IMR-90 (cell line): ENCODE measurements at regions not wholly inside any gene's neighbourhood (a gene's known extent, or its start where the extent isn't known, plus 50 kb on each side); places are given as distances from the start of the nearest gene placed in this dataset.

Experiments
- ATAC-seq: fragments of 200-7000 bp; cut with Tn5 transposase; 2 replicates; pipeline ENCODE4 v1.9.1; 2020; ENCODE audit warnings: low read depth, mild to moderate bottlenecking, moderate library complexity
- BruUV-seq: library from RNA; stranded (reverse); fragments of 400-500 nt; replicated peaks from 2 replicates; lab custom pipeline; 2021; lab: Mats Ljungman, UMichigan
- CTCF ChIA-PET: fragments of 300-600 bp; formaldehyde crosslinking; extraction: SDS; loops from one replicate; lab custom pipeline; 2021; ENCODE audit warnings: antibody characterized with exemption; lab: Yijun Ruan, JAX
- POLR2A ChIA-PET: fragments of 300-600 bp; sonication (Branson Sonifier 250); formaldehyde crosslinking; loops from one replicate; lab custom pipeline; 2022; ENCODE audit warnings: antibody characterized with exemption; ENCODE audit not compliant: unreplicated experiment; lab: Charles Lee
- DNase-seq: peaks from one replicate; pipeline ENCODE4 v3.0.0; 2013
- H2AFZ ChIP-seq: replicated peaks from 2 replicates; pipeline ENCODE3; 2013; ENCODE audit warnings: low read length, mild to moderate bottlenecking; ENCODE audit not compliant: poor library complexity
- H2AK5ac ChIP-seq: 2 replicates; pipeline ENCODE4 v1.6.1; 2013; ENCODE audit warnings: low read depth, low read length, inconsistent platforms
- H2AK9ac ChIP-seq: replicated peaks from 2 replicates; pipeline ENCODE3; 2013; ENCODE audit warnings: mild to moderate bottlenecking, low read depth, low read length, moderate library complexity; ENCODE audit not compliant: poor library complexity
- H2BK120ac ChIP-seq: 2 replicates; pipeline ENCODE4 v1.6.1; 2013; ENCODE audit warnings: low read depth, low read length, inconsistent platforms
- H2BK15ac ChIP-seq: 3 replicates; pipeline ENCODE4 v1.6.1; 2013; ENCODE audit warnings: low read depth, low read length, inconsistent platforms
- H2BK20ac ChIP-seq: 2 replicates; pipeline ENCODE4 v1.6.1; 2013; ENCODE audit warnings: low read depth, mild to moderate bottlenecking, inconsistent platforms, low read length, moderate library complexity
- H2BK5ac ChIP-seq: 2 replicates; pipeline ENCODE4 v1.6.1; 2013; ENCODE audit warnings: mild to moderate bottlenecking, low read depth, low read length, inconsistent platforms; ENCODE audit not compliant: poor library complexity, severe bottlenecking
- H3K14ac ChIP-seq: replicated peaks from 2 replicates; pipeline ENCODE4 v1.6.1; 2013; ENCODE audit warnings: low read depth, low read length, inconsistent platforms
- H3K18ac ChIP-seq: 2 replicates; pipeline ENCODE4 v1.6.1; 2013; ENCODE audit warnings: low read depth, low read length, control low read depth
- H3K23ac ChIP-seq: 2 replicates; pipeline ENCODE4 v1.6.1; 2013; ENCODE audit warnings: low read depth, low read length, inconsistent platforms
- H3K27ac ChIP-seq: 2 replicates; pipeline ENCODE4 v1.5.1; 2013; ENCODE audit warnings: mild to moderate bottlenecking, control low read depth, low read length; ENCODE audit not compliant: insufficient read depth
- H3K27me3 ChIP-seq: 2 replicates; pipeline ENCODE4 v1.6.1; 2013; ENCODE audit warnings: low read length; ENCODE audit not compliant: control insufficient read depth, insufficient read depth
- H3K36me3 ChIP-seq: 2 replicates; pipeline ENCODE4 v1.6.1; 2013; ENCODE audit warnings: low read length, mixed read lengths; ENCODE audit not compliant: control insufficient read depth, insufficient read depth
- H3K4ac ChIP-seq: 2 replicates; pipeline ENCODE4 v1.6.1; 2013; ENCODE audit warnings: low read depth, low read length, inconsistent platforms
- H3K4me1 ChIP-seq: 2 replicates; pipeline ENCODE4 v1.6.1; 2013; ENCODE audit warnings: low read length, mixed read lengths; ENCODE audit not compliant: control insufficient read depth, insufficient read depth
- H3K4me2 ChIP-seq: 2 replicates; pipeline ENCODE4 v1.6.1; 2013; ENCODE audit warnings: low read depth, mild to moderate bottlenecking, control low read depth, low read length, moderate library complexity
- H3K4me3 ChIP-seq: 2 replicates; pipeline ENCODE4 v1.5.1; 2013; ENCODE audit warnings: low read depth, mild to moderate bottlenecking, control low read depth, low read length, moderate library complexity; ENCODE audit not compliant: insufficient read depth
- H3K56ac ChIP-seq: 2 replicates; pipeline ENCODE4 v1.6.1; 2013; ENCODE audit warnings: low read length, inconsistent platforms; ENCODE audit not compliant: insufficient read depth; ENCODE audit errors: extremely low read depth
- H3K79me1 ChIP-seq, 2 experiments: 2 replicates each; pipeline ENCODE4 v1.6.1; 2013; ENCODE audit warnings: low read length in 2 of 2, inconsistent platforms in 1 of 2, low read depth in 1 of 2
- H3K9ac ChIP-seq: 2 replicates; pipeline ENCODE4 v1.6.1; 2013; ENCODE audit warnings: low read depth, low read length, control low read depth
- H3K9me1 ChIP-seq: 2 replicates; pipeline ENCODE4 v1.6.1; 2013; ENCODE audit warnings: low read length, inconsistent platforms; ENCODE audit not compliant: insufficient read depth
- H3K9me3 ChIP-seq: 2 replicates; pipeline ENCODE4 v1.6.1; 2013; ENCODE audit warnings: low read length; ENCODE audit not compliant: control insufficient read depth, insufficient read depth
- H4K20me1 ChIP-seq: 2 replicates; pipeline ENCODE4 v1.6.1; 2013; ENCODE audit warnings: low read length, inconsistent platforms; ENCODE audit not compliant: insufficient read depth
- H4K5ac ChIP-seq: 2 replicates; pipeline ENCODE4 v1.6.1; 2013; ENCODE audit warnings: mild to moderate bottlenecking, low read depth, low read length, control low read depth
- H4K8ac ChIP-seq, 2 experiments: 2 replicates each; pipeline ENCODE4 v1.6.1; 2013; ENCODE audit warnings: low read depth in 2 of 2, low read length in 2 of 2, control low read depth in 1 of 2, inconsistent platforms in 1 of 2
- H4K91ac ChIP-seq: 2 replicates; pipeline ENCODE4 v1.6.1; 2013; ENCODE audit warnings: low read depth, low read length, inconsistent platforms; ENCODE audit not compliant: insufficient read depth
- BHLHE40 ChIP-seq: fragments of 150-350 bp; IDR thresholded peaks from 2 replicates; pipeline ENCODE4 v1.6.1; 2016; ENCODE audit warnings: mild to moderate bottlenecking, low read depth, low read length
- CEBPB ChIP-seq: IDR thresholded peaks from 2 replicates; pipeline ENCODE4 v1.6.1; 2012; ENCODE audit warnings: low read depth, low read length, improper control_type of control experiment
- CTCF ChIP-seq: conservative IDR thresholded peaks from 2 replicates; pipeline ENCODE4 v1.5.1; 2012; ENCODE audit warnings: mild to moderate bottlenecking, low read depth, low read length, improper control_type of control experiment
- FOS ChIP-seq: fragments of 150-350 bp; IDR thresholded peaks from 2 replicates; pipeline ENCODE4 v1.6.1; 2016; ENCODE audit warnings: low read depth, low read length
- MAZ ChIP-seq: IDR thresholded peaks from 2 replicates; pipeline ENCODE4 v1.6.1; 2012; ENCODE audit warnings: low read depth, mild to moderate bottlenecking, low read length, improper control_type of control experiment, moderate library complexity, borderline replicate concordance
- MXI1 ChIP-seq: IDR thresholded peaks from 2 replicates; pipeline ENCODE4 v1.6.1; 2012; ENCODE audit warnings: low read depth, mild to moderate bottlenecking, low read length, moderate library complexity, borderline replicate concordance
- NFE2L2 ChIP-seq: fragments of 150-350 bp; IDR thresholded peaks from 2 replicates; pipeline ENCODE4 v1.6.1; 2016; ENCODE audit warnings: low read depth, mild to moderate bottlenecking, low read length
- POLR2A ChIP-seq: IDR thresholded peaks from 2 replicates; pipeline ENCODE4 v1.6.1; 2012; ENCODE audit warnings: mild to moderate bottlenecking, low read depth, low read length
- RAD21 ChIP-seq: IDR thresholded peaks from 2 replicates; pipeline ENCODE4 v1.6.1; 2012; ENCODE audit warnings: low read length, improper control_type of control experiment
- RCOR1 ChIP-seq: IDR thresholded peaks from 2 replicates; pipeline ENCODE4 v1.6.1; 2012; ENCODE audit warnings: mild to moderate bottlenecking, low read length, improper control_type of control experiment; ENCODE audit not compliant: insufficient replicate concordance
- RFX5 ChIP-seq: IDR thresholded peaks from 2 replicates; pipeline ENCODE4 v1.8.0; 2012; ENCODE audit warnings: low read depth, mild to moderate bottlenecking, low read length, moderate library complexity
- SMC3 ChIP-seq: fragments of 150-350 bp; IDR thresholded peaks from 2 replicates; pipeline ENCODE4 v1.6.1; 2016; ENCODE audit warnings: low read depth, mild to moderate bottlenecking, antibody characterized with exemption, low read length, moderate library complexity
- whole genome bisulfite sequencing, 2 experiments: methylation state at CpG; one replicate each; pipeline versions ENCODE4 v1.1.5 to v1.1.7; 2013; ENCODE audit warnings: missing lambda C conversion rate in 2 of 2; ENCODE audit not compliant: insufficient read length in 1 of 2; ENCODE audit errors: extremely low coverage in 2 of 2; 5-methylcytosine and 5-hydroxymethylcytosine counted together
- dilution Hi-C: fragments of 300-500 bp; cut with HindIII; formaldehyde crosslinking; loops from one replicate; pipeline ENCODE4 v1.14.3; 2018; ENCODE audit warnings: low sequenced_read_pairs; ENCODE audit not compliant: unreplicated experiment
- in situ Hi-C: fragments of 300-500 bp; cut with MboI; formaldehyde crosslinking; loops from 3 replicates; pipeline ENCODE4 v1.14.3; 2019; ENCODE audit warnings: low sequenced_read_pairs, inconsistent platforms, mixed read lengths
- intact Hi-C: fragments of 100-400 bp; cut with micrococcal nuclease; formaldehyde crosslinking; loops from 2 replicates; pipeline ENCODE4 v1.10.0; 2022
- TF ChIP-seq, protein P1 (sequence below): fragments of 150-350 bp; IDR thresholded peaks from 2 replicates; pipeline ENCODE4 v1.6.1; 2017; ENCODE audit warnings: mild to moderate bottlenecking, antibody characterized with exemption, low read length, low read depth

GRCh38 chr6:80425089-80425823 is 318.8 kb downstream of the BCKDHB start:
- H3K27me3 ChIP-seq: no peaks in the 10 kb centered on the region
- 0 out of 2 replicates have a peak overlapping the region, but pooled peaks have one; percentile 19 for H4K5ac ChIP-seq
- H4K91ac ChIP-seq: no peak overlapping the region
- no peaks in the 10 kb centered on the region for H3K79me1 ChIP-seq
- H2BK15ac ChIP-seq: no peak overlapping the region
- H4K20me1 ChIP-seq: no peaks in the 10 kb centered on the region
- H2BK5ac ChIP-seq: peak overlapping the region; percentile 99
- peak overlapping the region; percentile 41 to 82; a peak in 1 of 4 replicates for H4K8ac ChIP-seq
- no peak overlapping the region for H2AK5ac ChIP-seq
- peak overlapping the region; percentile 99; the same call in 1 of the 2 replicates for H2BK20ac ChIP-seq
- ChIA-PET CTCF (interaction anchor here (0.6 to 2.2 kb wide), 7 partner anchors 11 to 211 kb away, joined by 3 to 6 read pairs (median 3); no protein-coding TSS in a partner anchor), POLR2A (interaction anchor here (0.6 to 1.8 kb wide), 2 partner anchors 14 to 112 kb away, joined by 4 read pairs; no protein-coding TSS in a partner anchor)
- no peaks in the 10 kb centered on the region for H3K36me3 ChIP-seq
- peak overlapping the region; percentile 90; the same call in 1 of the 2 replicates for H3K27ac ChIP-seq
- intact Hi-C loops (loop anchor here (2.0 to 10.0 kb wide), 6 partner anchors 14 to 1330 kb away; partner anchors contain the start of gene TENT5A), in situ Hi-C loops (no loop called here), dilution Hi-C loops (no loop called here)
- no peak overlapping the region for H3K14ac ChIP-seq
- peak overlapping the region; percentile 96; the same call in 1 of the 2 replicates for H3K4ac ChIP-seq
- H3K9ac ChIP-seq: no peak overlapping the region
- peak overlapping the region; percentile 95; the same call in 1 of the 2 replicates for H3K56ac ChIP-seq
- H3K9me3 ChIP-seq: peaks cover 13% of the 10 kb centered on the region
- no peaks in the 10 kb centered on the region for H3K9me1 ChIP-seq
- H3K4me2 ChIP-seq: peak overlapping the region; percentile 45
- H3K18ac ChIP-seq: peak overlapping the region; percentile 99
- BruUV-seq: no TSS peak
- peak; percentile 98 for ATAC-seq
- no CpG with 5 or more reads among the region's 2 CpGs for WGBS, 2 experiments
- H3K23ac ChIP-seq: peak overlapping the region; percentile 99; the same call in 1 of the 2 replicates
- H2AK9ac ChIP-seq: no peak overlapping the region
- H2AFZ ChIP-seq: no peak overlapping the region
- DNase-seq: peak; percentile 99
- H3K4me3 ChIP-seq: no peak overlapping the region
- H2BK120ac ChIP-seq: peak overlapping the region; percentile 99
- H3K4me1 ChIP-seq: peaks cover 7% of the 10 kb centered on the region
- TF ChIP-seq CTCF (peak; percentile 24; the same call in 1 of the 2 replicates), FOS (peak; percentile 61; the same call in 1 of the 2 replicates), MXI1 (no peak), RCOR1 (peak; percentile 33), RAD21 (peak; percentile 16; the same call in 1 of the 2 replicates), SMC3 (no peak), MAZ (no peak), RFX5 (no peak), NFE2L2 (peak; percentile 44; the same call in 1 of the 2 replicates), POLR2A (no peak), BHLHE40 (peak; percentile 43), CEBPB (peak; percentile 99)
- TF ChIP-seq, protein P1, sequence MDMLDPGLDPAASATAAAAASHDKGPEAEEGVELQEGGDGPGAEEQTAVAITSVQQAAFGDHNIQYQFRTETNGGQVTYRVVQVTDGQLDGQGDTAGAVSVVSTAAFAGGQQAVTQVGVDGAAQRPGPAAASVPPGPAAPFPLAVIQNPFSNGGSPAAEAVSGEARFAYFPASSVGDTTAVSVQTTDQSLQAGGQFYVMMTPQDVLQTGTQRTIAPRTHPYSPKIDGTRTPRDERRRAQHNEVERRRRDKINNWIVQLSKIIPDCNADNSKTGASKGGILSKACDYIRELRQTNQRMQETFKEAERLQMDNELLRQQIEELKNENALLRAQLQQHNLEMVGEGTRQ: no peak
